ENCODE measurements at regions not wholly inside any gene's neighbourhood (a gene's known extent, or its start where the extent isn't known, plus 50 kb on each side); places are given as distances from the start of the nearest gene placed in this dataset.

GRCh38 chr1:36653850-36654249, 171.1 kb upstream of the CSF3R start:
- Histone ChIP-seq H3K36me3 (ENCODE audit: control insufficient read depth in 4 of 4, insufficient read depth in 3 of 4, low read depth in 1 of 4, low read length in 3 of 4) (no peaks in the 10 kb centered on the region), H3K4me1 (ENCODE audit: control insufficient read depth in 4 of 4, insufficient read depth in 4 of 4, low read length in 3 of 4) (no peaks in the 10 kb centered on the region), H3K9ac (ENCODE audit: low read depth in 1 of 2, low read length in 2 of 2) (no peak overlapping the region), H3K9me3 (ENCODE audit: control insufficient read depth in 4 of 4, low read length in 3 of 4) (no peaks in the 10 kb centered on the region), H3K4me3 (ENCODE audit: low read depth in 1 of 3, low read length in 3 of 3) (no peak overlapping the region), H3K27me3 (ENCODE audit: control insufficient read depth in 4 of 4, insufficient read depth in 4 of 4, low read length in 3 of 4) (peaks cover 0 to 8% (median under 1%) of the 10 kb centered on the region in 4 donors), H3K27ac (ENCODE audit: low read depth in 1 of 2, low read length in 2 of 2) (no peak overlapping the region)
- no peak for DNase-seq (ENCODE audit: low spot score)
- 62% methylated on average over 8 of the region's 8 CpGs for whole genome bisulfite sequencing
- TF ChIP-seq RAD21 (IDR thresholded peaks at IDR 0.05) (no peak), JUND (IDR thresholded peaks at IDR 0.05) (no peak), ZBTB33 (IDR thresholded peaks at IDR 0.05) (no peak)

GRCh38 chr1:36652586-36652985, 169.9 kb upstream of the CSF3R start:
- Histone ChIP-seq H3K4me1 (ENCODE audit: control insufficient read depth in 4 of 4, insufficient read depth in 4 of 4, low read length in 3 of 4) (no peaks in the 10 kb centered on the region), H3K27ac (ENCODE audit: low read depth in 1 of 2, low read length in 2 of 2) (no peak overlapping the region), H3K27me3 (ENCODE audit: control insufficient read depth in 4 of 4, insufficient read depth in 4 of 4, low read length in 3 of 4) (peaks cover 0 to 8% (median under 1%) of the 10 kb centered on the region in 4 donors), H3K36me3 (ENCODE audit: control insufficient read depth in 4 of 4, insufficient read depth in 3 of 4, low read depth in 1 of 4, low read length in 3 of 4) (no peaks in the 10 kb centered on the region), H3K9me3 (ENCODE audit: control insufficient read depth in 4 of 4, low read length in 3 of 4) (no peaks in the 10 kb centered on the region), H3K4me3 (ENCODE audit: low read depth in 1 of 3, low read length in 3 of 3) (no peak overlapping the region), H3K9ac (ENCODE audit: low read depth in 1 of 2, low read length in 2 of 2) (no peak overlapping the region)
- 80% methylated on average over 2 of the region's 2 CpGs for WGBS
- TF ChIP-seq YY1 (IDR thresholded peaks at IDR 0.05) = no peak
- no peak for DNase-seq (ENCODE audit: low spot score)

GRCh38 chr1:36652011-36652410, 169.3 kb upstream of the CSF3R start:
- Histone ChIP-seq H3K27me3 (ENCODE audit: control insufficient read depth in 4 of 4, insufficient read depth in 4 of 4, low read length in 3 of 4) (peaks cover 0 to 8% (median under 1%) of the 10 kb centered on the region in 4 donors), H3K27ac (ENCODE audit: low read depth in 1 of 2, low read length in 2 of 2) (no peak overlapping the region), H3K4me1 (ENCODE audit: control insufficient read depth in 4 of 4, insufficient read depth in 4 of 4, low read length in 3 of 4) (no peaks in the 10 kb centered on the region), H3K36me3 (ENCODE audit: control insufficient read depth in 4 of 4, insufficient read depth in 3 of 4, low read depth in 1 of 4, low read length in 3 of 4) (no peaks in the 10 kb centered on the region), H3K9ac (ENCODE audit: low read depth in 1 of 2, low read length in 2 of 2) (no peak overlapping the region), H3K4me3 (ENCODE audit: low read depth in 1 of 3, low read length in 3 of 3) (no peak overlapping the region), H3K9me3 (ENCODE audit: control insufficient read depth in 4 of 4, low read length in 3 of 4) (no peaks in the 10 kb centered on the region)
- DNase-seq (ENCODE audit: low spot score) = no peak
- TF ChIP-seq CTCF (IDR thresholded peaks at IDR 0.05; ENCODE audit: low read depth, low read length, missing input control) (no peak), GABPA (IDR thresholded peaks at IDR 0.05 in 1 of 2, conservative IDR thresholded peaks at IDR 0.05 in 1 of 2) (no peak), RAD21 (IDR thresholded peaks at IDR 0.05) (no peak), JUND (IDR thresholded peaks at IDR 0.05) (no peak), YY1 (IDR thresholded peaks at IDR 0.05) (no peak), SP1 (IDR thresholded peaks at IDR 0.05) (no peak), HNF4G (IDR thresholded peaks at IDR 0.05) (no peak), NR2F2 (IDR thresholded peaks at IDR 0.05) (no peak), FOXA2 (IDR thresholded peaks at IDR 0.05) (no peak), FOXA1 (IDR thresholded peaks at IDR 0.05) (no peak), TAF1 (conservative IDR thresholded peaks at IDR 0.05) (no peak), ATF3 (IDR thresholded peaks at IDR 0.05) (no peak), MAX (IDR thresholded peaks at IDR 0.05) (no peak), HNF4A (conservative IDR thresholded peaks at IDR 0.05) (no peak), REST (IDR thresholded peaks at IDR 0.05) (no peak)
- 67% methylated on average over 2 of the region's 2 CpGs for WGBS

All from liver (tissue), 8 donors.